ENCODE measurements at regions not wholly inside any gene's neighbourhood (a gene's known extent, or its start where the extent isn't known, plus 50 kb on each side); places are given as distances from the start of the nearest gene placed in this dataset.

GRCh38 chr12:86526060-86526595 lies 269.9 kb upstream of the MGAT4C start:
- TF ChIP-seq POLR2A (IDR thresholded peaks at IDR 0.05) = no peak
- TF ChIP-seq CTCF (IDR thresholded peaks at IDR 0.05) = no peak
